ENCODE measurements at regions not wholly inside any gene's neighbourhood (a gene's known extent, or its start where the extent isn't known, plus 50 kb on each side); places are given as distances from the start of the nearest gene placed in this dataset.
A peak's percentile ranks its signal among the peaks of the same experiment; 100 is the strongest.

DNA sequence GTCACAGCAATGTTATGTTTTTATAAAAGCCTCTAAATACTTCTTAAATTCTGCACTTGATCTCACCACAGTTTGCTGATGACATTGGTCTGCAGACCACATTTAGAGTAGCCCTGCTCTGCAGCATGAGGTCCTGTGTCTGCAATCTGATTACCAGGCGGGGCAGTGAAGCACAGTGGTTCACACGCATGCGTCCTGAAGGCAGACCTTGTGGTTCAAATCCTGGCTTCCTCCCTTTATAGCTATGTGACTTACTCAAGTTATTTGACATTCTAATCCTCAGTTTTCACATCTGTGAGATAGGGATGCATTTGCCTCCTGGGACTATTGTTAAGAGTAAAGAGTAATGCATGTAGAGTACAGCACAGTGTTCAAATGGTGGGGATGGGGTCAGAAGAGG is 50.3 kb downstream of the BMAL2 start:
- no peak for DNase-seq

DNA sequence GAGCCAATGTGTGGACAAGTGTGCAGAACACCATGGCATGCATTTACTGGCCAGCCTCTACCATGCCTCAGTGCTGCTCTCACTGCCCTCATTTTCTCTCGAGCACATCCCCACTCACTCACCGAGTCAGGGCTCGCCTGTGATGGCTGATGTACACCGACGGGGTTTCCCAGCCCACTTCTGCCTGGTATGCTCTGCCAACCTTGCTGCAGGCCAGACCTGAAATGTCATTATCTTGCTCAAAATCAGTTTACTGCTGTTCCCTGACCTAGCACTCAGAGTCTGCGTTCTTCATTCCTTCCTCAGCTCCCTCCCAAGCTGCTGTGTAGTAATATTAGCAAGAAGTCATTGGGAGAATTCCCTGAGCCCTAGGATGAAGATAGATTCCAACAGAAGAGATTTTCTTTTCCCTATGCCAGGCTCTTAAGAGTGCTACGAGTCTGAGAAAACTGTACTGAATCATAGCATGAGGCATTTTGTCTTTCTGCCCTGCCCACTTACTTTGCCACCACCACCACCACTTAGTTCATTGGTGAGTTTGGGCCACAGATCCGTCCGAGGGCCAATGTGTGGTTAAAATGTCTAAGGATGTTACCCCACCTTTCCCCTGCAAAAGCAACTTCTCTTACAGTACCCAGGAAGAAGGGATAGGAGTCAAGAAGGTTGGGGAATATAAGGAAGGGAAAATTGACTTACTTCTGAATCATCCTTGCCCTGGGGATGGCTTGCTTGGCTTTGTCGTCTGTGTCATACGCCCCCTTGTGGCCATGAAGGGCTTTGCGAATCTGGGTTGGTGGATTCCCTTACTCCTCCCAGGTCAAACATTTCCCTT is 51.0 kb downstream of the BMAL2 start:
- DNase-seq = peak; percentile 29 to 67

DNA sequence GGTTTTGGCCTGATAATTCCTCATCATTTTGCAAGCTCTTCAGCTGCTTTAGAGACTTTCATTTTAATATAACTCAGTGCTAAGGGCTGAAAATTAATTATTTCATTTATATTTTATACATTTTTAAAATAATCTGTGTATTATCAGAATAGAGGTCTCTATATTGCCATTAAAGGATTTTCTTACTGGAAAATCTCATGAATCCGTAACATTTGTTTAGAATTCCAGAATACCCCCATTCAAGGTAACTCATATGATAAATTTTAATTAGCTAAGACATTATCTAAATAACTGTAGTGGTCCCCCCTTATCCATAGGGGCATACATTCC is 51.6 kb downstream of the BMAL2 start:
- no peak for DNase-seq

DNA sequence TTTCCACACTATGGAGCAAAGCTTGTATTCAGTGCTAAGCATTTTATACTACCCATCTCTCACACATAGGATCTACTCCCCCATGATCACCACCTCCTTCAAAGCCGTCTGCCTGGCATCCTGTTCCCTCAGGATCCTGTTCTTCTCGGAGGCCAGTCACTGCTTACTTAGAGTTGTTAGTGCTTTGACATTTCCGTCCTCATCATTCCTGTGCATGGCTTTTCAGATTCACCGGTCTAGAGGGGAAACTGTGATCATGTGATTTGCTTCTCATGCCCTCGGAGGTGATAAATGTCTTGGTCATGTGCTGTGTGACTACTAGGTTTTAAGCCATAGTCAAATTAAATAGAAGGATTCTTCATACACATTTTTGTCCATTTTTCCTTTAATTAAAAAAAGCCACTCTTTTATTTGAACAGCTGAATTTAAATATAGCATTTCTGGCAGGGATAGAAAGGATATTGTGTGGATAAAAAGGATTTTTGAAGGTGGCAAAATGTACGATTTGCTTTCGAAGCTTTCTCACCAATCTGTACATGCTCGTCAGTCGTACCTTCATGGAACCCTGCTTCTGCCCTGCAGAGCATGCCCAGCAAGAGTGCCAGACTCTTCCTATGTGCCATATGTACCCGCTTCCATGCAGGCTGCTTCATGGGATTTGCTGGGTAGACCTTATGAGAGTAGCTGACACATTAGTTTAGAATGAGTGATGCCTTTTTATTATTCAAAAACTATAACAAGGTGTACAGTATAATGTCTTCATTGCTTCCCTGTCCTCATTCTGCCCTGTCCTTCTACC is 53.3 kb downstream of the BMAL2 start:
- no peak for DNase-seq

DNA sequence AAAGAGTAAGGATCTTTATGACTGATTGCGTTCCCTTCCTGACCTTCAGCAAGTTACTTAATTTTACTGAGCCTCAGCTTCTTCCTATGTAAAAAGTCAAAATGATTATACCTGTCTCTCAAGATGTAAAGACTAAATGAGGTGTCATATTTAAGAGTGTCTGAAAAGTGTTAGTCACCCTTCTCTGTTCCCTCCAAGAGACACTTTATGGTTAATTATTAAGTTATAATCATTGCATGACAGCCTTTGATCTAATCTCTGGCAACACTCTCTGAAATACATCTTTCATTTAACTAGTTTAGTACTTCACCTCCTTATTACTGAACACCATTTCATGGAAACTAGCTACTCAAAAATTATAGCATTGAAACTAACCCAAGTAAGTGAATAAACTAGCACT is 54.8 kb downstream of the BMAL2 start:
- no peak for DNase-seq

DNA sequence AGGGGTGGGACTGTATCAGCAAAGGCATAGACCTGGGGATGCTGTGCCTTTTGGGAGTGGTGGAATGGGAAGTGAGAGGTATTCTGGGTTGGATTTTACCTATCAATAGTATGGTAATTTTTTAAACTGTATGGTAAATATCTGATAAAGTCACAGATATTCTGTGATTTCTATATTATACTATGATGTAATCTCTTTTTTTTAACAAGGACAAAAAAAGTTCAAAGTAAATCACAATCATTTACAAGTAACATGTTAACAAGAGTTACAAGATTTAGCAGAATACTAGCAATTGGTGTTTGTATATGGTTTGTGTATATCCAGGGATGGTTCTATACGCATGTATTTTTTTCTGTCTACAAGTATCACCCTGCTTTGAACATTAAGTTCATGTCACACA is 56.0 kb downstream of the BMAL2 start:
- DNase-seq = no peak

DNA sequence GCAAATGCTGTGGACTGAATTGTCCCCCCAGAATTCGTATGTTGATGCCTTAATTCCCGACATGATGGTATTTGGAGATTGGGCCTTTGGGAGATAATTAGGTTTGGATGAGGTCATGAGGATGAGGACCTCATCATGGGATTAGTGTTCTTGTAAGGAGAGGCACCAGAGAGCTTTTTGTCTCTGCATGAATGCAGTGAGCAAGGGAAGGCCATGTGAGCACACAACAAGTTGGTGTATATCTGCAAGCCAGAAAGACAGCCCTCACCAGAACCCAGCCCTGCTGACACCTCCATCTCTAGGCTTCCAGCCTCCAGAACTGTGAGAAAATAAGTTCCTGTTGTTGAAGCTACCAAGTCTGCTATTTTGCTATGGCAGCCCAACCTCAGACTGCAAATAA is 51.9 kb upstream of the SMCO2 start:
- DNase-seq = no peak

DNA sequence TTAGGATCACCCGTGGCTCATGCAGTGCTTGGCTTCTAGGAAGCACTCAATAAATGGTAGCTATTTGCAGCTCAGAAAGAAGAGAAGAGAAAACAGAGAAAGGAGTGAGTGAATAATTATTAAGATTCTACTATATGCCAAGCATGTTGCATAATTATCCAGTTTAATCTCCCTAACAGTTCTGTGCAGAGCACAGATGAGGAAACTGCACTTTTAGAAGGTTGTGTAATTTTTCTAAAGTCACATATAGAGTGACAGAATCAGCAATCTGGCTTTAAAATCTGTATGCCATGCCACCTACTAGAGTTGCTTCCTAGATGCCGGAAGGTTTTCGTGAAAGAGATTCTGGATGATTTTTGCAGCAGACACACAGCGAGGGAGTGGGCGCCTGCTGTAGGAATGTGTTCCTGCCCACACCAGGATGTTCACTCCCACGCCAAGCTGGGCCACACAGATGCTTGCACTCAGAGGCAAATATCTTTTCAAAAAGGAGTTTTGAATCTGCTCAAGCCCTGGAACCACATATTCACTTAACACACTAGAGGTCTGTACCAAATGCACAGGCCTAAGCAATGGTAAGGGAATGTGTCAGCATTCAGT is 50.2 kb upstream of the SMCO2 start:
- no peak for DNase-seq

Measured in NCI-H524 (cell line).